IPS-20b (cell line): ENCODE measurements at regions not wholly inside any gene's neighbourhood (a gene's known extent, or its start where the extent isn't known, plus 50 kb on each side); places are given as distances from the start of the nearest gene placed in this dataset.

ENCODE experiments used
- H3K27ac ChIP-seq: one replicate; pipeline ENCODE4 v1.5.1; 2013; ENCODE audit warnings: low read length
- H3K27me3 ChIP-seq: 2 replicates; pipeline ENCODE4 v1.6.1; 2013; ENCODE audit warnings: mild to moderate bottlenecking, low read length, inconsistent platforms; ENCODE audit not compliant: insufficient read depth
- H3K36me3 ChIP-seq: 2 replicates; pipeline ENCODE4 v1.6.1; 2013; ENCODE audit warnings: low read depth, mild to moderate bottlenecking, inconsistent platforms, low read length, moderate library complexity; ENCODE audit not compliant: insufficient read depth
- H3K4me1 ChIP-seq: 2 replicates; pipeline ENCODE4 v1.6.1; 2013; ENCODE audit warnings: mild to moderate bottlenecking, control low read depth, inconsistent platforms, low read length, moderate library complexity; ENCODE audit not compliant: insufficient read depth
- H3K4me3 ChIP-seq: 2 replicates; pipeline ENCODE4 v1.5.1; 2013; ENCODE audit warnings: mild to moderate bottlenecking, low read length, inconsistent platforms
- H3K9ac ChIP-seq: 2 replicates; pipeline ENCODE4 v1.6.1; 2013; ENCODE audit warnings: low read depth, mild to moderate bottlenecking, inconsistent platforms, low read length, moderate library complexity
- H3K9me3 ChIP-seq: 2 replicates; pipeline ENCODE4 v1.6.1; 2013; ENCODE audit warnings: mild to moderate bottlenecking, low read depth, low read length, inconsistent platforms; ENCODE audit not compliant: insufficient read depth

- Histone ChIP-seq H3K4me1 (peaks cover 15% of the 10 kb centered on the region; the same call in 1 of the 2 replicates), H3K4me3 (no peak overlapping the region), H3K27me3 (peaks cover 59% of the 10 kb centered on the region), H3K9ac (no peak overlapping the region), H3K9me3 (no peaks in the 10 kb centered on the region), H3K36me3 (no peaks in the 10 kb centered on the region), H3K27ac (no peak overlapping the region)
Observed at GRCh38 chr16:86342161-86342834, 168.0 kb upstream of the FOXF1 start.

DNA sequence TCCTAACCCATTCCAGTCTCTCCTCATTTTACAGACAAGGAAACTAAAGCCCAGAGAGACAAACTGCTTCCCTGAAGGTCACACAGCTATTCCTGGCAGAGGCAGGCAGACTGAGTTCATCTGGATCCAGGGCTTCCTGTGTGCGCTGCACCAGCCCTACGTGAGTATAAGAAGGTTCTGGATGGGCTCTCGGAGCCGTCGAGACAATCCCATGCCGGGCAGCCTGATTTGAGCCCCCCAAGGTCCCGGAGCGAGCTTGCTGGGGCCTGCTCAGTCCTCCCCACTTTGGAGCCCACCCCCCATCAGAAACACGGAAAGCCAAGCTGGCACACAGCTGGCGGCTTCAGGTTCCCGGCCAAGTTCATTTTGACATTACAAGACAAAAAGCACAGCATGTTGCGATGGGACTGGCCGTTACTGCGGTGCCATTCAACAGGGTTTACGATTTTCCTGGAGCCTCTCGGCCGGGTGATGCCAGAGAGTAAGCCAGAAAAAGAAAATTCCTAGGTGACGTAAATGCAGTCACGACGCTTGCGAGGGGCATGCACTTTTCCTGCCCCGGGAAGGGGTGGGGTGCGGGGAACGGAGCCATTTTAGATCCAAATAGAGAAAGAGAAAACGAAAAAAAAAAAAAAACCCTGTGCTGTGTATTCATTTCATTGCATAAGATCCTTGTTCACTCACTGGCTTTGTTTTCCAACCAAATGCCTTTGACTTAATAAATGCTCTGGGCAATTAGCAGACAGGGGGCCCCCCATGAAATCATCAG, 167.1 kb upstream of the FOXF1 start:
- no peak overlapping the region for H3K4me3 ChIP-seq
- H3K9me3 ChIP-seq = no peaks in the 10 kb centered on the region
- no peak overlapping the region for H3K9ac ChIP-seq
- H3K27me3 ChIP-seq = peaks cover 55% of the 10 kb centered on the region
- no peaks in the 10 kb centered on the region for H3K36me3 ChIP-seq
- peaks cover 15% of the 10 kb centered on the region; the same call in 1 of the 2 replicates for H3K4me1 ChIP-seq
- H3K27ac ChIP-seq = no peak overlapping the region

GRCh38 chr16:86343796-86344585, 166.3 kb upstream of the FOXF1 start:
- peaks cover 15% of the 10 kb centered on the region; the same call in 1 of the 2 replicates for H3K4me1 ChIP-seq
- no peak overlapping the region for H3K4me3 ChIP-seq
- no peak overlapping the region for H3K27ac ChIP-seq
- no peaks in the 10 kb centered on the region for H3K36me3 ChIP-seq
- H3K9ac ChIP-seq = no peak overlapping the region
- H3K27me3 ChIP-seq = peaks cover 59% of the 10 kb centered on the region
- no peaks in the 10 kb centered on the region for H3K9me3 ChIP-seq

DNA sequence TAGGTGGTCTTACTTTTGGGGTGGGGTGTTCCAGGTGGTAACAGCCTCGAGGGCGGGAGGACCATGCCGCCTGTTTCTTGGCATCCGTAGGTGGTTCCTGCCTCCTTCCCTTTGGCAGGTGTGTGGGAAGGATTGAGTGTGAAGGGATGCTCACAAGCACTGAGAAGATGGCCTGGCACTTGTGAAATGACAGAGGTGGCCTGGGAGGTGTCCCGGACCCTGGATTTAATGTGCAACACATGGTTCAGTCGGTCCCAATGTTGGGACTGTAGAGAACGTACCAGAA, 165.8 kb upstream of the FOXF1 start:
- Histone ChIP-seq H3K9ac (no peak overlapping the region), H3K36me3 (no peaks in the 10 kb centered on the region), H3K27me3 (peaks cover 55% of the 10 kb centered on the region), H3K4me1 (peaks cover 15% of the 10 kb centered on the region; the same call in 1 of the 2 replicates), H3K4me3 (no peak overlapping the region), H3K9me3 (no peaks in the 10 kb centered on the region), H3K27ac (no peak overlapping the region)

- peaks cover 53% of the 10 kb centered on the region for H3K27me3 ChIP-seq
- no peaks in the 10 kb centered on the region for H3K9me3 ChIP-seq
- no peak overlapping the region for H3K4me3 ChIP-seq
- peaks cover 15% of the 10 kb centered on the region; the same call in 1 of the 2 replicates for H3K4me1 ChIP-seq
- H3K27ac ChIP-seq = no peak overlapping the region
- no peaks in the 10 kb centered on the region for H3K36me3 ChIP-seq
- no peak overlapping the region for H3K9ac ChIP-seq
Observed at GRCh38 chr16:86344881-86345280, 165.4 kb upstream of the FOXF1 start.

GRCh38 chr16:86345516-86345915, 164.8 kb upstream of the FOXF1 start:
- no peaks in the 10 kb centered on the region for H3K36me3 ChIP-seq
- H3K4me1 ChIP-seq = peaks cover 15% of the 10 kb centered on the region; the same call in 1 of the 2 replicates
- no peak overlapping the region for H3K4me3 ChIP-seq

GRCh38 chr16:86346034-86346433, 164.3 kb upstream of the FOXF1 start:
- no peak overlapping the region for H3K27ac ChIP-seq
- H3K36me3 ChIP-seq = no peaks in the 10 kb centered on the region
- no peak overlapping the region for H3K4me3 ChIP-seq
- H3K9ac ChIP-seq = no peak overlapping the region
- H3K4me1 ChIP-seq = peaks cover 15% of the 10 kb centered on the region; the same call in 1 of the 2 replicates
- peaks cover 48% of the 10 kb centered on the region for H3K27me3 ChIP-seq
- H3K9me3 ChIP-seq = no peaks in the 10 kb centered on the region

More at GRCh38 chr16:86345516-86345915, 164.8 kb upstream of the FOXF1 start:
- no peaks in the 10 kb centered on the region for H3K9me3 ChIP-seq
- peaks cover 50% of the 10 kb centered on the region for H3K27me3 ChIP-seq
- H3K9ac ChIP-seq = no peak overlapping the region
- no peak overlapping the region for H3K27ac ChIP-seq

DNA sequence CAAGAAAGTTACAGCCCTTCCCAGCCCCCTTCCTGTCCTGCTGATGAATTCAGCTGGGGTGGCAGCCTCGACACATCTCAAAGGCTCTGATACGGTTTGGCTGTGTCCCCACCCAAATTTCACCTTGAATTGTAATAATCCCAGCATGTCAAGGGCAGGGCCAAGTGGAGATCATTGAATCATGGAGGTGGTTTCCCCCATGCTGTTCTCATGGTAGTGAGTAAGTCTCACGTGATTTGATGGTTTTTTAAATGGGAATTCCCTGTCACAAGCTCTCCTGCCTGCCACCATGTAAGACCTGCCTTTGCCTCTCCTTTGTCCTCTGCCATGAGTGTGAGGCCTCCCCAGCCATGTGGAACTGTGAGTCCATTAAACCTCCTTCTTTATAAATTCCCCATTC, 163.2 kb upstream of the FOXF1 start:
- Histone ChIP-seq H3K4me3 (no peak overlapping the region), H3K36me3 (no peaks in the 10 kb centered on the region), H3K27ac (no peak overlapping the region), H3K27me3 (peaks cover 38% of the 10 kb centered on the region), H3K9ac (no peak overlapping the region), H3K9me3 (no peaks in the 10 kb centered on the region), H3K4me1 (peaks cover 15% of the 10 kb centered on the region; the same call in 1 of the 2 replicates)

DNA sequence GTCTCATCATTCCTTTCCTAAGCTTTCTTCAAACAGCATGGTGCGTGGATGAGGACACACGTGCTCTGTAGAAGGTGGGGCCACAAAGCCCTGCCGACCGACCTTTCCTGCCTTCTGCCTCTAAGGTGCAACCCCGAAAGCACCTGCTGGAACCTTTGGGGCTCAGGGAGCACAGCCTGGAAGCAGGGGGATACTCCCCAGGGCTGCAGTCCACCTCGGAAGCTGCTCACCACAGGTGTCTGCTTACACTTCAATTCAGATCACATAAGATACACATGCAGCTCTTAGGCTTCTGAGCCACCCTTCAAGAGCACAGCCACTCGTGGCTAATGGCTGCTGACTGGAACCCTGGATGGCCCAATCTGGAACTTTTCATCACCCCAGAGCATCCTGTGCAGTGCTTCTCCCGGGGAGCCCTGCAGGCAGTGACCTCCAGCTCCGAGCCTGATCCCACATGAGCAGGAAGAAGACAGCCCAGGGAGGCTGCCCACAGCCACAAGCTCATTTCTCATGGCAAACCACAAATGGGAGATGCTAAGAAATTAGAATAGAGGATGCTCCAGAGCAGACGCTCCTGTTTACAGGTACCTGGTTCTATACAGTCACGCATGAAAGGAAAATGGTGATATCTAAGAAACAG, 162.3 kb upstream of the FOXF1 start:
- Histone ChIP-seq H3K36me3 (no peaks in the 10 kb centered on the region), H3K9me3 (no peaks in the 10 kb centered on the region), H3K4me1 (peaks cover 15% of the 10 kb centered on the region; the same call in 1 of the 2 replicates), H3K9ac (no peak overlapping the region), H3K27ac (no peak overlapping the region), H3K27me3 (peaks cover 29% of the 10 kb centered on the region), H3K4me3 (no peak overlapping the region)

- Histone ChIP-seq H3K27ac (no peak overlapping the region), H3K9ac (no peak overlapping the region)
Observed at GRCh38 chr16:86349338-86349900, 160.9 kb upstream of the FOXF1 start.

GRCh38 chr16:86350289-86350688, 160.0 kb upstream of the FOXF1 start:
- Histone ChIP-seq H3K27ac (no peak overlapping the region), H3K4me3 (no peak overlapping the region), H3K4me1 (peaks cover 2% of the 10 kb centered on the region; the same call in 1 of the 2 replicates), H3K9ac (no peak overlapping the region), H3K27me3 (peaks cover 6% of the 10 kb centered on the region; the same call in 1 of the 2 replicates), H3K9me3 (no peaks in the 10 kb centered on the region), H3K36me3 (no peaks in the 10 kb centered on the region)

More at GRCh38 chr16:86349338-86349900, 160.9 kb upstream of the FOXF1 start:
- Histone ChIP-seq H3K36me3 (no peaks in the 10 kb centered on the region), H3K27me3 (peaks cover 15% of the 10 kb centered on the region), H3K9me3 (no peaks in the 10 kb centered on the region), H3K4me1 (peaks cover 6% of the 10 kb centered on the region; the same call in 1 of the 2 replicates), H3K4me3 (no peak overlapping the region)
